RWPE1 (cell line): ENCODE measurements at regions not wholly inside any gene's neighbourhood (a gene's known extent, or its start where the extent isn't known, plus 50 kb on each side); places are given as distances from the start of the nearest gene placed in this dataset.

ENCODE experiments used
- CTCF ChIA-PET: fragments of 350-600 bp; sonication (Branson Sonifier 250); formaldehyde crosslinking; extraction: SDS; loops from one replicate; lab custom pipeline; 2021; lab: Yijun Ruan, JAX
- POLR2A ChIA-PET: fragments of 400-600 bp; formaldehyde crosslinking; extraction: SDS; loops from one replicate; lab custom pipeline; 2020; ENCODE audit warnings: antibody characterized with exemption; ENCODE audit not compliant: low non-redundant PET; lab: Yijun Ruan, JAX
- DNase-seq: peaks from one replicate; pipeline ENCODE4 v3.0.0; 2012; ENCODE audit warnings: low spot score
- H3K27ac ChIP-seq: fragments of 450-650 bp; 2 replicates; pipeline ENCODE4 v1.5.1; 2017
- TF ChIP-seq, protein P1 (sequence below): fragments of 450-650 bp; conservative IDR thresholded peaks from 2 replicates; pipeline ENCODE4 v1.5.1; 2017; ENCODE audit warnings: low read depth, mild to moderate bottlenecking

DNA sequence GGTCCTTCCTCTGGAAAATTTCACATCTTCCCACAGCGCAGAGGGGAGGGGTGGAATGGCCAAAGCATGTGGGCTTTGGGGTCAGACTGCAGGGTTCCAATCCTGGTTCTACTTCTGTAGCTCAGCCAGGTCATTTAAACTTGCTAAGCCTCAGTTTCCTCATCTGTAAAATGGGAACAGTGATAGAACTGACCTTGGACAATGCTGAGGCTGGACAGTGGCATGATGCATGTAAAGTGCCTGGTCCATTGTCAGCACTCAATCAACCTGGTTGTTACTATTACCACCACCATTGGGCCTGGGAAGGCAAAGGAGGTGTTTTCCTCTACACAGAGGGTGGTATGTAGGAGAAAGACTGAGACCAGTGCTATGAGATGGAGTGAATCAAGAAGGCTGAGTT, 162.8 kb downstream of the VRK1 start:
- ChIA-PET CTCF (no interaction called here), POLR2A (no interaction called here)
- DNase-seq: no peak
- H3K27ac ChIP-seq: no peak overlapping the region
- TF ChIP-seq, protein P1, sequence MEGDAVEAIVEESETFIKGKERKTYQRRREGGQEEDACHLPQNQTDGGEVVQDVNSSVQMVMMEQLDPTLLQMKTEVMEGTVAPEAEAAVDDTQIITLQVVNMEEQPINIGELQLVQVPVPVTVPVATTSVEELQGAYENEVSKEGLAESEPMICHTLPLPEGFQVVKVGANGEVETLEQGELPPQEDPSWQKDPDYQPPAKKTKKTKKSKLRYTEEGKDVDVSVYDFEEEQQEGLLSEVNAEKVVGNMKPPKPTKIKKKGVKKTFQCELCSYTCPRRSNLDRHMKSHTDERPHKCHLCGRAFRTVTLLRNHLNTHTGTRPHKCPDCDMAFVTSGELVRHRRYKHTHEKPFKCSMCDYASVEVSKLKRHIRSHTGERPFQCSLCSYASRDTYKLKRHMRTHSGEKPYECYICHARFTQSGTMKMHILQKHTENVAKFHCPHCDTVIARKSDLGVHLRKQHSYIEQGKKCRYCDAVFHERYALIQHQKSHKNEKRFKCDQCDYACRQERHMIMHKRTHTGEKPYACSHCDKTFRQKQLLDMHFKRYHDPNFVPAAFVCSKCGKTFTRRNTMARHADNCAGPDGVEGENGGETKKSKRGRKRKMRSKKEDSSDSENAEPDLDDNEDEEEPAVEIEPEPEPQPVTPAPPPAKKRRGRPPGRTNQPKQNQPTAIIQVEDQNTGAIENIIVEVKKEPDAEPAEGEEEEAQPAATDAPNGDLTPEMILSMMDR: no peak

DNA sequence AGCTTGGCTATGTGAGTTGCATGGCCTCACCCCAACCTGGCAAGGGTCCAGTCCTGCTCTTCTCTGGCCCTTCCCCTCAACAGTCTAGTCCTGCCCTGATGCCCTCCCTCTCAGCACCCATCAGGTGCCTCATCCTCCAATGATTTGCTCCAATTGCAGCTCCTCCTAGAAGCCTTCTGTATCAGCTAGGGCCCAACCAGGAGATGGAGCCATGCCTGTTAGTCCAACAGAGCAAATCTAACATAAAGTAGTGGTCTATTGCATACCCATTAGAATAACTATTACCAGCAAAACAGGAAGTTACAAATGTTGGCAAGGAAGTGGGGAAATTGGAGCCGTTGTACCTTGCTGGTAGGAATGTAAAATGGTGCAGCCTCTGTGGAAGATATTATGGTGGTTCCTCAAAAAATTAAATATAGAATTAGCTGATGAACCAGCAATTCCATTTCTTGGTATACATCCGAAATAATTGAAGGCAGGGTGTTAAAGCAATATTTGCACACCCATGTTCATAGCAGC, 163.5 kb downstream of the VRK1 start:
- no peak for DNase-seq
- ChIA-PET CTCF (no interaction called here), POLR2A (no interaction called here)
- no peak overlapping the region for H3K27ac ChIP-seq
- TF ChIP-seq, protein P1: no peak

DNA sequence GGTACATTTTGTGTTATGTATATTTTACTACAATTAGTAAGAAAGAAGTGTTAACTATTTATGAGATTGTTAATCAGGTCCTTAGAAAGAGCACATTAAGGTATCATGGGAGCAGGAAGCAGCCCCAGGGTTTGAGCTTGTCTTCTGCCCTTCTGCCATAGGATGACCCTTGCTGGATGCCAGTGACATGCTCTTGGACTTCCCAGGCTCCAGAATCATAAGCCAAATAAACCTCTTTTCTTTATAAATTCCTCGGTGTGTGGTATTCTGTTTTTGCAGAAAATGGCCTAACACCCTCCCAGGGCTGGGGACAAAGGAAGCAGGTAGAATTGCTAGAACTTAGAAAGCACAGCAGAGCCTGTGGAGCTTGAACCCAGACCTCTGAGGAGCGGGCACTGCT, 164.7 kb downstream of the VRK1 start:
- H3K27ac ChIP-seq: no peak overlapping the region
- ChIA-PET POLR2A (no interaction called here), CTCF (interaction anchor here (0.6 kb wide), 1 partner anchor 552 kb away, joined by 3 read pairs; no protein-coding TSS in a partner anchor)
- TF ChIP-seq, protein P1: no peak
- no peak for DNase-seq

DNA sequence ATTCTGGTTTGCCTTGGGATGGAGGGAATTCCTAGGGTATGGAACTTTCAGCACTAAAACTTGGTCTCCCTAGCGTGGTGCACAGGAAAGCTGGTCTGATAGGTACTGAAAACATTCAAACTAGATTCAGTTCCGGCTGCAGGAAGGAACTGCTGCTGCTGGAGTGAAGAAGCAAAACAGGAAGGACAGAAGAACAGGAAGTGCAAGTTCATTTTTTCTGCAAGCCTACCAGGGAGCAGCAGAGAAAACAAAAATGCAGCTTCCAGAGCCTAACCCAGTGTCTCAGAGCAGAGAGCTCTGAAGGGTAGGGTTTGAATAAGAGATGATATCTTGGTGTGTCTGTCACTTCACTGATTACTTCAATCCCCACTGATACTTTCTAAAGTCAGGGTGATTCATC, 165.2 kb downstream of the VRK1 start:
- no peak for DNase-seq
- TF ChIP-seq, protein P1: no peak
- CTCF ChIA-PET: no interaction called here
- no peak overlapping the region for H3K27ac ChIP-seq
- POLR2A ChIA-PET: no interaction called here

DNA sequence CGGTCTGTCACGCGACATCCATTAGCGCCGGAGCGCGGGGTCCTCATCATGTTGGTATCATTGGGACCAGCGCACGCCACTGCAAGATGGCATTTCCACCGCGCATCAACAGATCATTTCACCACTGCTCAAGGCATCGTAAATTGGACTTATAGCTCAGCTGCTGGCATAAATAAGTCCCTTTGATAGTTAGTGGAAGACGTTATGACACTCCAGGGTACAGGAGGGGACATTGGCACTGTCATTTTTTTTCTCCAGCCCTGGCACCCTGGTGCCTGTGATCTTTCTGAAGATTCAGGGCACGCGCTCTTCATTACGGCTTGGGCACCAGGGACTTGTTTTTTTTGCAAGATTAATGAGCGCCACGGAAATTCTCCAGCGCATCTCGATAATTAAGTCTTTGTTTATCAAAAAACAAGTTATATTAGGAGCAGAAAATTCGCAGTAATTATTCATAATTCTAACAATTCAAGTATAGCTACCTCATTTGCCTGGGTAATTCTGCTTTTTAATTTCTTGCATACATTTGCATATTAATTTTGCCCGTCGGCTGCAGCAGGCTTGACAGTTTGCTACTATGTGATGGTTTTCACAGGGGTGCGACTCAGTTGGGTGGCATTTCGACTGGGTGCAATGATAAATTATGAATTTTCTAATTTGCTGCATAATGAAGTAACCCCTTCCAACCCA, 167.7 kb downstream of the VRK1 start:
- no peak overlapping the region for H3K27ac ChIP-seq
- CTCF ChIA-PET: no interaction called here
- POLR2A ChIA-PET: no interaction called here
- DNase-seq: no peak
- TF ChIP-seq, protein P1: no peak

DNA sequence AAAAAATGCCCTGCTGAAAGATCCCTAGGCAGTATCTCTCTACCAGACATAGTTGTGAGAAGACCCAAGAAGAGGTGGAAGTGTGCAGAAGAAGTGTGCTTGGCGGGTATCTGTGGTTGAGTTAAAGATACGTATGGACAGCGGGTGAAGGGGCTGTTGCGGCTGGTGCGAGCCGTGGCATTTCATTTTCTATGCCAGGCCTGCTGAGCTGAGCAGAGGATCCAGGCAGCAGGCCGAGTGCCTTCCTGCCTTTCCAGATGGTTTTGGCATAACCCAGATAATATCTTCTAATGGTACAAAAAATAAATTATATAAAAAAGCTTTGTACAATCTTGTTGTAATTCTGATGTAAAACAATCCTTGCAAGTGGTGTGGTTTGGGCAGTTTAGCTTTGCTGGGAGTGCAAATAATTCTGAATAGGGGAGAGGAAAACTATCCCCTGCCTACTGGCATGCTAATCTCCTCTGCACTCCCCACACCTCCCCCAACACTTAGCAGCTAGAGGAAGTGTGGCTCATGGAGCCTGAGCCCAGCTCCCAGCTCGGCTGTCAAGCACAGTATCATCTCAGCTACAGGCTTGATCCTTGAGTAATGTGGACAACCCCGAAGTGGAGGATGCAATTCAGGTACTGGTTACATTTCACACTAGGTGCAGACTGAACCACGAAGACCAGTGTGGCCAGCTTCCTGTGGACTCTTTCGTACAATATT, 168.9 kb downstream of the VRK1 start:
- no peak overlapping the region for H3K27ac ChIP-seq
- ChIA-PET CTCF (interaction anchor here (0.5 to 0.7 kb wide), 2 partner anchors 12 to 837 kb away, joined by 3 to 4 read pairs; no protein-coding TSS in a partner anchor), POLR2A (no interaction called here)
- TF ChIP-seq, protein P1: no peak
- no peak for DNase-seq
